Stimulated activated memory B cell treated with anti-CD40 and anti-IgM and Interleukin-4, amounts not matched to agents 10 μg/mL and 1 μg/mL and 100 μg/mL, for 72 hours (primary cell): ENCODE measurements at regions not wholly inside any gene's neighbourhood (a gene's known extent, or its start where the extent isn't known, plus 50 kb on each side); places are given as distances from the start of the nearest gene placed in this dataset.
"Not testable (repeated sequence)": the region's sequence is repeated elsewhere in the genome, so short reads cannot be mapped to it uniquely, and the experiment has no call there.

Experiments used
- ATAC-seq: fragments of 150-1000 bp; cut with Tn5 transposase; 2 replicates; pipeline ENCODE4 v1.10.0; 2021
- H3K27ac Mint-ChIP-seq: one replicate; pipeline ENCODE4 v1.8.0; 2022; ENCODE audit warnings: mild to moderate bottlenecking, mixed read lengths
- H3K27me3 Mint-ChIP-seq: one replicate; pipeline ENCODE4 v1.8.0; 2022; ENCODE audit warnings: mixed read lengths
- H3K36me3 Mint-ChIP-seq: one replicate; pipeline ENCODE4 v1.8.0; 2022; ENCODE audit warnings: mixed read lengths
- H3K4me1 Mint-ChIP-seq: one replicate; pipeline ENCODE4 v1.8.0; 2022; ENCODE audit warnings: mixed read lengths
- H3K4me3 Mint-ChIP-seq: one replicate; pipeline ENCODE4 v1.8.0; 2022; ENCODE audit warnings: mild to moderate bottlenecking, moderate library complexity, mixed read lengths
- H3K9me3 Mint-ChIP-seq: one replicate; pipeline ENCODE4 v1.8.0; 2022; ENCODE audit warnings: mixed read lengths

- H3K27ac Mint-ChIP-seq, H3K36me3 Mint-ChIP-seq, ATAC-seq, H3K9me3 Mint-ChIP-seq, H3K4me1 Mint-ChIP-seq, H3K27me3 Mint-ChIP-seq, H3K4me3 Mint-ChIP-seq: not testable (repeated sequence)
Measured at GRCh38 chr5:91296102-91296501, 87.0 kb downstream of the ARRDC3 start.

GRCh38 chr5:91293131-91293530 is 90.0 kb downstream of the ARRDC3 start:
- H3K4me3 Mint-ChIP-seq = no peak overlapping the region
- no peaks in the 10 kb centered on the region for H3K27me3 Mint-ChIP-seq
- no peak for ATAC-seq
- H3K9me3 Mint-ChIP-seq = no peaks in the 10 kb centered on the region
- H3K27ac Mint-ChIP-seq = no peak overlapping the region
- H3K4me1 Mint-ChIP-seq = no peaks in the 10 kb centered on the region
- no peaks in the 10 kb centered on the region for H3K36me3 Mint-ChIP-seq

- H3K27ac Mint-ChIP-seq = no peak overlapping the region
- no peak for ATAC-seq
Measured at GRCh38 chr5:91291628-91292569, 91.2 kb downstream of the ARRDC3 start.

GRCh38 chr5:91288118-91288916 is 94.8 kb downstream of the ARRDC3 start:
- peaks cover 9% of the 10 kb centered on the region for H3K9me3 Mint-ChIP-seq
- ATAC-seq = no peak

More at GRCh38 chr5:91291628-91292569, 91.2 kb downstream of the ARRDC3 start:
- Mint-ChIP-seq H3K36me3 (no peaks in the 10 kb centered on the region), H3K27me3 (no peaks in the 10 kb centered on the region), H3K9me3 (peaks cover 2% of the 10 kb centered on the region), H3K4me3 (no peak overlapping the region), H3K4me1 (no peaks in the 10 kb centered on the region)

GRCh38 chr5:91285062-91285461 is 98.1 kb downstream of the ARRDC3 start:
- not testable (repeated sequence) for H3K27me3 Mint-ChIP-seq, ATAC-seq, H3K36me3 Mint-ChIP-seq, H3K9me3 Mint-ChIP-seq, H3K4me3 Mint-ChIP-seq, H3K27ac Mint-ChIP-seq
- peaks cover 14% of the 10 kb centered on the region for H3K4me1 Mint-ChIP-seq

More at GRCh38 chr5:91288118-91288916, 94.8 kb downstream of the ARRDC3 start:
- Mint-ChIP-seq H3K36me3 (peaks cover 5% of the 10 kb centered on the region), H3K27me3 (no peaks in the 10 kb centered on the region), H3K27ac (no peak overlapping the region), H3K4me1 (no peaks in the 10 kb centered on the region), H3K4me3 (no peak overlapping the region)

- peaks cover 5% of the 10 kb centered on the region for H3K36me3 Mint-ChIP-seq
- no peak for ATAC-seq
- peaks cover 25% of the 10 kb centered on the region for H3K4me1 Mint-ChIP-seq
- no peak overlapping the region for H3K27ac Mint-ChIP-seq
- H3K27me3 Mint-ChIP-seq = no peaks in the 10 kb centered on the region
- H3K4me3 Mint-ChIP-seq = no peak overlapping the region
- H3K9me3 Mint-ChIP-seq = peaks cover 9% of the 10 kb centered on the region
Measured at GRCh38 chr5:91283899-91284298, 99.2 kb downstream of the ARRDC3 start.

GRCh38 chr5:91283326-91283725 is 99.8 kb downstream of the ARRDC3 start:
- Mint-ChIP-seq H3K36me3 (peaks cover 5% of the 10 kb centered on the region), H3K27me3 (no peaks in the 10 kb centered on the region), H3K4me3 (no peak overlapping the region), H3K4me1 (peaks cover 25% of the 10 kb centered on the region), H3K27ac (no peak overlapping the region), H3K9me3 (peaks cover 9% of the 10 kb centered on the region)
- no peak for ATAC-seq

- Mint-ChIP-seq H3K9me3 (peaks cover 7% of the 10 kb centered on the region), H3K27ac (no peak overlapping the region), H3K27me3 (no peaks in the 10 kb centered on the region), H3K4me3 (no peak overlapping the region), H3K4me1 (peaks cover 25% of the 10 kb centered on the region), H3K36me3 (peaks cover 5% of the 10 kb centered on the region)
- ATAC-seq = no peak
Measured at GRCh38 chr5:91282210-91282609, 100.9 kb downstream of the ARRDC3 start.

GRCh38 chr5:91281401-91281800 is 101.7 kb downstream of the ARRDC3 start:
- no peak overlapping the region for H3K4me3 Mint-ChIP-seq
- ATAC-seq = no peak
- H3K27ac Mint-ChIP-seq = no peak overlapping the region

GRCh38 chr5:91280362-91281269 is 102.5 kb downstream of the ARRDC3 start:
- Mint-ChIP-seq H3K27ac (peak overlapping the region; percentile 76), H3K27me3 (peaks cover 8% of the 10 kb centered on the region), H3K9me3 (peaks cover 7% of the 10 kb centered on the region), H3K36me3 (peaks cover 5% of the 10 kb centered on the region), H3K4me3 (peak overlapping the region; percentile 77), H3K4me1 (peaks cover 25% of the 10 kb centered on the region)
- ATAC-seq = peak; percentile 94

More at GRCh38 chr5:91281401-91281800, 101.7 kb downstream of the ARRDC3 start:
- Mint-ChIP-seq H3K27me3 (no peaks in the 10 kb centered on the region), H3K9me3 (peaks cover 7% of the 10 kb centered on the region), H3K4me1 (peaks cover 25% of the 10 kb centered on the region), H3K36me3 (peaks cover 5% of the 10 kb centered on the region)

GRCh38 chr5:91277840-91278239 is 105.3 kb downstream of the ARRDC3 start:
- Mint-ChIP-seq H3K4me1 (peaks cover 27% of the 10 kb centered on the region), H3K36me3 (no peaks in the 10 kb centered on the region), H3K27me3 (peaks cover 8% of the 10 kb centered on the region), H3K9me3 (no peaks in the 10 kb centered on the region), H3K27ac (no peak overlapping the region), H3K4me3 (no peak overlapping the region)
- no peak for ATAC-seq

GRCh38 chr5:91277093-91277626 is 106.0 kb downstream of the ARRDC3 start:
- no peak overlapping the region for H3K4me3 Mint-ChIP-seq

GRCh38 chr5:91272858-91273257 is 110.3 kb downstream of the ARRDC3 start:
- no peak overlapping the region for H3K4me3 Mint-ChIP-seq
- H3K27ac Mint-ChIP-seq = no peak overlapping the region
- no peaks in the 10 kb centered on the region for H3K9me3 Mint-ChIP-seq
- peak; percentile 34 for ATAC-seq
- peaks cover 8% of the 10 kb centered on the region for H3K27me3 Mint-ChIP-seq
- peaks cover 4% of the 10 kb centered on the region for H3K4me1 Mint-ChIP-seq
- no peaks in the 10 kb centered on the region for H3K36me3 Mint-ChIP-seq

More at GRCh38 chr5:91277093-91277626, 106.0 kb downstream of the ARRDC3 start:
- H3K27ac Mint-ChIP-seq = no peak overlapping the region
- no peaks in the 10 kb centered on the region for H3K36me3 Mint-ChIP-seq
- no peaks in the 10 kb centered on the region for H3K9me3 Mint-ChIP-seq
- peaks cover 8% of the 10 kb centered on the region for H3K27me3 Mint-ChIP-seq
- H3K4me1 Mint-ChIP-seq = peaks cover 29% of the 10 kb centered on the region
- ATAC-seq = no peak

- Mint-ChIP-seq H3K4me1 (peaks cover 4% of the 10 kb centered on the region), H3K27ac (no peak overlapping the region), H3K9me3 (no peaks in the 10 kb centered on the region), H3K4me3 (no peak overlapping the region), H3K36me3 (no peaks in the 10 kb centered on the region), H3K27me3 (peaks cover 8% of the 10 kb centered on the region)
- no peak for ATAC-seq
Measured at GRCh38 chr5:91271999-91272398, 111.1 kb downstream of the ARRDC3 start.
